NCI-H1105 (cell line): ENCODE measurements at regions not wholly inside any gene's neighbourhood (a gene's known extent, or its start where the extent isn't known, plus 50 kb on each side); places are given as distances from the start of the nearest gene placed in this dataset.
"Not testable (repeated sequence)": the region's sequence is repeated elsewhere in the genome, so short reads cannot be mapped to it uniquely, and the experiment has no call there.

Experiments
- DNase-seq: peaks from one replicate; lab custom pipeline; 2025; lab: John Stamatoyannopoulos, UW

DNA sequence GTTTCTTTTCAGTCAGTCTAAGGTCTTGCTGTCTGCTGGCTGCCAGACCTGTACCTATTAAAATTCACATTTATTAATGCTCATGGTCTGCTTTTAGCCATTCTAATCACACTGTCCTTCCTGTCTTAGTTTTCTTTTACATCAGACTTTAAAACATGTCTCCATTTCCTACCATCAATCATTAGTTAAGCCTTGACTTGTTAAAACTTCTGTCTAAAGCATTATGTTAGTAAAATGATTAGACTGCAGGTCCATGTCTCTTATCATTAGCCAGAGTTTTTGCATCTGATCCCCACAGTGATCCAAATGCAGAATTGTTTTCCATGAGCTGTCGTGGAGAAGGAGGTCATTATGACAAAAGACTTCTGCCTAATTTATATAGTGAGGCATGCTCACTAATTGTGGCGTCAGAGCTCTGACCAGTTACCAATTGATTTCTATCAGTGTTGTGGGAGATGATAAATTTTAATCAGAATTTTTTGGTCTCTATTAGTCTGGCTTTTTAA is 226.5 kb downstream of the DKK1 start:
- no peak for DNase-seq

GRCh38 chr10:52541006-52541473 is 227.0 kb downstream of the DKK1 start:
- DNase-seq: no peak

- no peak for DNase-seq
Observed at GRCh38 chr10:52542906-52543305, 228.8 kb downstream of the DKK1 start.

- no peak for DNase-seq
Observed at GRCh38 chr10:52551046-52551445, 221.5 kb downstream of the MBL2 start.

- no peak for DNase-seq
Observed at GRCh38 chr10:52558090-52558489, 214.5 kb downstream of the MBL2 start.

DNA sequence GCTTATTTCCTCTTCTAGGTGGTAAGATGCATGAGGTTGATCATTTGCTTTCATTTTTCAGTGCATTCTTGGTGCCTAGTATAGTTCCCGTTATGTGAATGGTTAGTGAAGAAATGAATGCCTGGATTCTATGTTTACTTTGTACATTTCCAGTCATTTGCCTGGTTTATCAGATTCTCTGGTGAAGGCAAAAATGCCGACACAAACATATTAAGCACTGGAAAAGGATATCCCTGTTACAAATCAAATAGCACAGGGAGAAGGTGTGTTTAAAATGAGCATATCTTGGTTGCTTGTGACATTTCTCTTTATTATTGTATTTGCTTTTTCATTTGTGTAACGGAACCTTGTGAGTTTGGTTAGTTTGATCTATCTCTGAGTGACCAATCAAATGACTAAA is 211.3 kb downstream of the MBL2 start:
- no peak for DNase-seq

- DNase-seq: no peak
Observed at GRCh38 chr10:52563360-52563759, 209.2 kb downstream of the MBL2 start.

- no peak for DNase-seq
Observed at GRCh38 chr10:52566471-52567246, 205.9 kb downstream of the MBL2 start.

GRCh38 chr10:52567247-52567580 is 205.4 kb downstream of the MBL2 start:
- DNase-seq: no peak

DNA sequence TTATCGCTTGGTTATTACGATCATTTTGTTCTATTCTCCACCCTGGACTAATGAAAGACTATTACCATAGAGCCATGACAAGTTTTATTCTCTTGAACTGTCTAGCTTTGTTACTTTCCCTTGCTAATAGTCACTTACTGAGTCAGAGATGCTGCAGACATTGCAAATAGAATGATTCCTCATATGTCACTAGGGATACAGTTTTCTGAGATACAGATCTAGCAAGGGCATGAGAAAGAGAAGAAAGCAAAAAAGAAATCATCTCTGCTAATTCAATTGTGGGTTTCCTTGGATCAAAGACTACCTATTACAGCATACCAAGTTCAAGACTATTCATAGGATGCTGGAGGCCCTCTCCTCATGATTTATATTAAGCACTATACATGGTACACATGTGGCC is 204.3 kb downstream of the MBL2 start:
- DNase-seq: no peak

DNA sequence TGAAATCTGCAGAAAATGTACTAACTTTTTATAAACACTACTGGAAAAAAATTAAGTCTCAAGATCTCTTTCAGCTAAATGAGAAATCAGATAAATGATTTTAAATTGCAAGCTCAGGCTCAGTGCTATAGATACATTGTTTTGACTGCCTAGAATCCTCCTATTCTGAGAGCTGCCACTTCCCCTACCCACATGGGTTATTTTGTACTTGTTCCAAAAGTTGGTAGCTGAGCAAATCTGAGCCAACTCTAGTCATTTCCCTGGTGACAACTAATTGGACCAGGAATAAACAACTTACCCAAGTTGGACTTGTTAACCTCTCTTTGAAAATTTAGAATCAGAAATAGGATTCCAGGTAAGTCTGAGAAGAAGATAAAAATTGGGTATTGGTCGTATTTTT is 202.1 kb downstream of the MBL2 start:
- DNase-seq: no peak

- DNase-seq: no peak
Observed at GRCh38 chr10:52571018-52571417, 201.6 kb downstream of the MBL2 start.

- no peak for DNase-seq
Observed at GRCh38 chr10:52571516-52572182, 200.9 kb downstream of the MBL2 start.

GRCh38 chr10:52573347-52573746 is 199.2 kb downstream of the MBL2 start:
- no peak for DNase-seq

- no peak for DNase-seq
Observed at GRCh38 chr10:52574697-52575096, 197.9 kb downstream of the MBL2 start.

GRCh38 chr10:52577047-52577446 is 195.5 kb downstream of the MBL2 start:
- no peak for DNase-seq

GRCh38 chr10:52578871-52579405 is 193.6 kb downstream of the MBL2 start:
- no peak for DNase-seq

GRCh38 chr10:52581636-52582035 is 190.9 kb downstream of the MBL2 start:
- not testable (repeated sequence) for DNase-seq

GRCh38 chr10:52583336-52583735 is 189.2 kb downstream of the MBL2 start:
- no peak for DNase-seq

DNA sequence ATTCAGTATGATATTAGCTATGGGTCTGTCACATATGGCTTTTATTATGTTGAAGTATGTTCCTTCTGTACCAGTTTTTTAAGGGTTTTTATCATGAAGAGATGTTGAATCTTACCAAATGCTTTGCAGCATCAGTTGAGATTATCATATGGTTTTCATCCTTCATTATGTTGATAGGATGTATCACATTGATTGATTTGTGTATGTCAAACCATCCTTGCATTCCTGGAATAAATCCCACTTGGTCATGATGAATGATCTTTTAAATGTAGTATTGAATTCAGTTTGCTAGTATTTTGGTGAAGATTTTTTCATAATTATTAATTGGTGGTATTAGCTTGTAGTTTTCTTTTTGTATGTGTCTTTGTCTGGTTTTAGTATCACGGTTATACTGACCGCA is 185.9 kb downstream of the MBL2 start:
- DNase-seq: no peak

- DNase-seq: no peak
Observed at GRCh38 chr10:52597189-52597863, 175.3 kb downstream of the MBL2 start.

DNA sequence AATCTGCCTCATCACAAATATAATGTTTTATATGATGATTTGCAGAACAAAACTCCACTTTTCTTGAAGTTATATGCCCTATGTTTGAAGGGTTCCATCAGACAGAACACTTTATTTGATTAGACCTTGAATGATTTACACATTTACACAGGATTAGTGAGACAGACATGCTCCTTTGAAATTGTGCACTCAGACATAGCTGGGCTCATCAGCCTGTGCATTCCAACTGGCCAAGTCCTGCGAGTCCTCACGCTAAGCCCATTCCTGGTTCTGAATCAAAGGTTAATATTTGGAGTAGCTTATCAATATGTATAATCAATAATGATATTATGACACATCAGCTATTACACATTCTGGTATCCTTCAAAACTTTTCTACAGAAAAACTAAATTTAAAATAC is 173.6 kb downstream of the MBL2 start:
- no peak for DNase-seq
